Fibroblast of skin of right quadriceps (primary cell): ENCODE measurements at regions not wholly inside any gene's neighbourhood (a gene's known extent, or its start where the extent isn't known, plus 50 kb on each side); places are given as distances from the start of the nearest gene placed in this dataset.
"Not testable (repeated sequence)": the region's sequence is repeated elsewhere in the genome, so short reads cannot be mapped to it uniquely, and the experiment has no call there.

ENCODE experiments used
- DNase-seq: peaks from one replicate; pipeline ENCODE4 v3.0.0-alpha.2; 2013

GRCh38 chr5:124873188-124873587, 126.7 kb upstream of the ZNF608 start:
- DNase-seq, result no peak

- DNase-seq, result no peak
These were observed 127.3 kb upstream of the ZNF608 start for GRCh38 chr5:124873713-124874112.

DNA sequence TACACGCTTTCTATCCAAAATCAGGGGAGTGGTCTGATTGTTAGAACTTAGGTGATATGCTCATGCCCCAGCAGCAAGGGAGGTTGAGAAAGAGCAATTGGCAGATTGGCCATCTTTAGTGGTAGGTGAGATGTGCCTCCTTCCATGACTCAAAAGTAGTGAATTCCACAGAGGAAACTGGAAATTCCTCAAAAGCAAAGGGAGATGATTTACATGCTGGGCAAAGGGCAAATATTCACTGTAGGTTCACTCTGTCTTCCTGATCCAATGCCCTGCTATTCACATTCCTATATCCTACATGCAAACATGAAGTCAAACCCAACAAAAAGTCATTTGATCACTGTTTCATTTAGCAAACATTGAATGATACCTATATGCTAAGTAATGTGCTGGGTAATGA, 130.1 kb upstream of the ZNF608 start:
- no peak for DNase-seq

- no peak for DNase-seq
These were observed 130.5 kb upstream of the ZNF608 start for GRCh38 chr5:124876983-124877382.

DNA sequence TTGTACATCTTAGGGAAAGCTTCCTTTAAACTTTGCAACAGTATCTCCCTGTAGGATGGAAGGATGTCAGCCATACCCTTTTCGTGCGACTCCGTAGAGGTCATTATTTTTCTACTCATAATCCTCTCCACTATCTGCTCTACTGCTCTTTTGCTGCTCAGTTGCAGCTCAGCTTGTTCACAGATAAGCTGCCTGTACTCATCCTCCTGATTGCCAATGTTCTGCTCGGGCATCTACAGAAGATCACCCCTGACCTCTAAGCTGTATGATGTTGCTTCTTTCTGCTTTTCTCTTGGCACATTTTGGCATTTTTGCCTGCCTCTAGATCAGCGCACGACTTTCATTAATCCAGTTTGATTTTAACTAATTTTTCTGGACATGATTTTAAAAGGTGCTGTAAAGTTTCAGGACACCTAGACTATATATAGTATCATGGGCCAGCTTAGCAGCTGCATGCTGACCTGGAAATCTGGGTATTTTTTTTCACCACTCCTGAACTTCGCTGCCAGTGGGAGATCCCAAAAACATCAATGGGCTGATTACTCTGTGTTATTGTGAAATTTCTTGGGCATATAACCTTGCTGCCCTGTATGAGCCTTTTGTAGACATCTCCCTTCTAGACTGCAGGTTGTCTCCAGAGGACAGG, 131.2 kb upstream of the ZNF608 start:
- DNase-seq, result no peak

DNA sequence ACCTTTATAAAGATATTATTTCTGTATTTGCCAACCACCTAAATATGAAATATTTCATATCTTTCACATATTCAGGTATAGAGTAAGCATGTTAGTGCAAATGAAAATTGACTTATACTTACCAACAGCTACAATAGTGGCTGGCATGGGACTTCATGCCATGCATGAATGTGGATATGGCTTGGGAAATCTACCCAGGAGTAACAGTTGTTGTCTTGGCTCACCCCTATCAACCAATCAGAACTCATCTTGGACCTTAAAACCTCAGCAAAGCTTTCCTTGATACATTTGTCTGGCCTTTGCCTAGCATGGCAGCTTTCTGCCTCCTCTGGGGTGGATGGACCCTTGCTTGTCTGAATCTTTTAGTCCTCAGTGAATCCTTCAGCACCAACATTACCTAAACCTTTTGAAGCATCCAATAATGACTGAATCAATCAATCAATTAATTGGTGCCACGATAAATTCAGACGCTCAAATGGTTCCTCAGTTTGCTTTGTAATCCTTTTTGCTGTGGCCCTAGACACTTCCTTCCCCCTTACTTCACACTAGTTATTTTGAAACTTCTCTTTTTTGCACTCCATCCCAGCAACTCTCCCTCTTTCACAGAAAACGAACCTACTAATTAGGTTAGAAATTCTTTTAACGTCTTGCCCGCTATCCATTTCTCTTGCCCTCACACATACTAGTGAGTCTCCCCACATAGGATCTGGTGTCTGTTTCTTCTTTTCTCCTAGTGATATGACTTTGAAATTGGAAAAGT, 132.3 kb upstream of the ZNF608 start:
- DNase-seq, result no peak

- DNase-seq, result no peak
These were observed 134.7 kb upstream of the ZNF608 start for GRCh38 chr5:124880903-124881697.

DNA sequence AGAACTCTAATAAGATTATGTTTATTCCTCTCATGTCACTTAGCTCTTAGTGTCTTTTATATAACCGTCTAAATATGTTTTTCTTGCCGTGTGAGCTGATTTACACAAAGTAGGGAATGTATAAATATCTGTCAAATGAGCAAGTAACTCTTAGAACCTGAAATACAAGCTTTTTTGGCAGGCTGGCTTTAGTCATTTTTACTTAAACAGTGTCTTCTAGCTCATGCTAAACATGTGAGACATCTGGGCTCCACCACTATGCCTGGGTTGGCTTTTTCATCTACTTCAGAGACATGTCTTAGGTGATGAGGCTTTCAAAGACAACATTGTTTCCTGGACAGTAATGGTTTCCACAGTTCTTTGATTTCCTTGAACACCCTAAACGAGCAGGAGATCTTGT, 137.2 kb upstream of the ZNF608 start:
- DNase-seq, result no peak

GRCh38 chr5:124884114-124884513, 137.7 kb upstream of the ZNF608 start:
- DNase-seq, result no peak

DNA sequence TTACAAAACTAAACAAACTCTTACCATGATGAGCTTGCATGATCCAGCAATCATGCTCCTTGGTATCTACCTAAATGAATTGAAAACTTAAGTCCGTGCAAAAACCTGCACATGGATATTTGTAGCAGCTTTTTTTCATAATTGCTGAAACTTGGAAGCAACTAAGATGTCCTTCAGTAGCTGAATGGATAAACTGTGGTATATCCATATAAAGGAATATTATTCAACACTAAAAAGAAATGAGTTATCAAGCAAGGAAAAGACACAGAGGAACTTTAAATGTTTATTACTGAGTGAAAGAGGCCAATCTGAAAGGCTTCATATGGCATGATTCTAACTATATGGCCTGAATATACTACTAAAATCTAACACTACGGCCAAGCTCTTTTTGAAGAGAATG, 139.1 kb upstream of the ZNF608 start:
- no peak for DNase-seq

DNA sequence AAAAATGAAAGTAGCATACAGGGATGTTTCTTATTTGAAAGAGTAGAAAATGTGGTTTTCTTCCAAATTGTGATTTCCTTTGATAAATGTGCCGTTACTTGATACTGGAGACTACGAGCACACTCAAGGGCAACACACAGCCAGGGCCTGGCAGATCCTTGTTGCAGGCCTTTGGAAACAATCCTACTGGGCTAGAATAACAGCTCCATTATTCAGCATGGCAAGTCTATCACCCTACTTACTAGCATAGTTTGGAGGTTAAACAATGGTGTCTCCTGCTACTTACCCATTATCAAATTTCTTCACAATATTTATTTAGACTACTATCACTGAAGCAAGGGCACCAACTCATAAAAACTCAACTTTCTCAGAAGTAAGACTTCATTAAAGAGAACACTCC, 140.8 kb upstream of the ZNF608 start:
- no peak for DNase-seq

GRCh38 chr5:124888050-124888506, 141.6 kb upstream of the ZNF608 start:
- DNase-seq, result no peak

DNA sequence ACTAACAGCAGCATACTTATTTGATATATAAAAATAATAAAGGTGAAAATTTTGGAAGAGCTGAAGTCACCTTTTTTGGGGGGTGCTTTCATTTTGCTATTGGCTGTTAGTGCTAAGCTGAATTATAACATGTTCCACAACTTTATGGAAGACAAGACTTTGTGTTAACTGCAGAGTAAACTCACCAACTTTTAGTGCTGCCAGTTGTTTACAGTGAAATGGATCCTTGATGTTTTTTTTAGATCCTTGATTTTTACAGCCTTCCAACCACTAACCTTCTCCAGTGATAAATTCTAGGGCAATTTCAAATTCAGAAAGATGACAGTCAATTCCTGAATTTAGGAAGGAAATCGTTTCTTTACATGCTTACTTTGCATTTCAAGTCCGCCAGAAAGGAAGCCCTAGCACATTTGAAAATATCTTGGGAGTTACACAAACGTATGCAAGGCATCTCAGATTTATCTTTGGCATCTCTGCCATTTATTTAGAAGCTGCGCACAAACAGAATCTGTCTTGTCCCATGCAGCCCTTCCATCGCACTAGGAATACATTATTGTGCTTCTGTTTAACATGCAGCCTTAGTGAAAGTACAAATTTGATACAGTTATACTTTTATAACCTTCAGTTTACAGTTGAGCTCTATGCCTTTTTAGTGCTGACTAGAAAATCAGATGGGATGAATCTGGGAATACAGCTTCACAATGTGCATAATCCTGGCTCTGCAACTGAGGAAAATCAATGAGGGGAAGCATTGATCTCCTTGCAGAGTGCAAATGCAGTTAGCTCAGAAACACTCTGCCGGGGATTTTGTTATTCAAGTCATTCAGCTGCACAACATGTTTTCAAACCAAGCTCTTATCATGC, 142.4 kb upstream of the ZNF608 start:
- DNase-seq, result no peak

DNA sequence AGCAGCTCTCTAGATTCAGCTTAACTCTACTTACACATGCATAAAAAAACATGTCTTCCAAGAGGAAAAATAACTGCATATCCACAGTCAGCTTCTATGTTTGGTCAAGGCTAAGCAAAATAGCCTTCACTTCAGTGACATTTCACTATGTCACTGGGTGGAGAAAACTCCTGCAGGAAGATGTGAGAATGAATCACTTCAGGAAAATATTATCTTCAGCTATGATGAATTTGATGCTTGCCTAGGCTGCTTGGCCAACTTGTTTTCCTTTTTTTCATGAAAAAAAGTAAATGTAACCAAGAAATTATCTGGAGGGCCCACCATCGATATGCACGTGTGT, 143.0 kb upstream of the ZNF608 start:
- DNase-seq, result peak; percentile 48

- DNase-seq, result peak; percentile 34
These were observed 143.4 kb upstream of the ZNF608 start for GRCh38 chr5:124889850-124890249.

- DNase-seq, result not testable (repeated sequence)
These were observed 144.0 kb upstream of the ZNF608 start for GRCh38 chr5:124890442-124890841.

DNA sequence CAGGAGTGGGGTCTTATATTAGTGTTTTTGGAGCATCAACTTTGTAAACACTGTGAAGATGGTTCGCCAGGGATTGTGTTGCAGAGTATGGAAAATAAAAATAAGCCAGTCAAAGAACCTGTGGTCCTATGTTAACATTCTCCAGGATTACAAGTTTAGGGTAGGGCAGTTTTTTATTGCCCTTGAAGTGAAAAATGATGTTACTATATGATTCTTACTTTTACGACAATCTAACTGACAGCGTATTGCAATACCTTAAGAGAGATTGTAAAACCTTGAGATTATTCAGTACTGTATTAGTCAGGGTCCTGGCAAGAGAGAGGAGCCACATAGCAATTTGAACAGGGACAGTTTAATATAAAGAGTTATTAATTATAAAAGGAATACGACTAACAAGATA, 144.7 kb upstream of the ZNF608 start:
- DNase-seq, result no peak

GRCh38 chr5:124892185-124892848, 145.9 kb upstream of the ZNF608 start:
- no peak for DNase-seq

GRCh38 chr5:124894541-124894940, 148.1 kb upstream of the ZNF608 start:
- DNase-seq, result no peak

- DNase-seq, result no peak
These were observed 148.8 kb upstream of the ZNF608 start for GRCh38 chr5:124895236-124895635.

DNA sequence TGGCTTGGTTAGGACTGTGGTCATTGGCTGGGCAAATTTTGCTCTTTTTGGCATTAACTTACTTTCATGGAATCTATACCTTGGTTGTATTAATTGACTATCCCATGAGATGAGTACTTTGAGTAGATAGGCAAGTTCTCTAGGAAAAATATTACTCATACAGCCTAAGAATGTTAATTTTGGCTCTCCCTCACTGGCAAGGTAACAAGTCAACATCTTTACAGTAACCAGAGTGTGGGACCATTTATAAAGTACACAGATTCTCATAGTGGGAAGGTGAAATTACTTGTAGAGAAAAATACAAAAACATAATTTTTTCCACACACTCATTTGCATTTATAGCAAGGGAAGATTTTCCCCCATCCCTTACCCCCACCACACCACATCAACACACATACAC, 154.6 kb upstream of the ZNF608 start:
- peak; percentile 42 for DNase-seq

GRCh38 chr5:124902097-124902821, 155.8 kb upstream of the ZNF608 start:
- DNase-seq, result peak; percentile 65
